Spinal cord (tissue), 9 donors: ENCODE measurements at regions not wholly inside any gene's neighbourhood (a gene's known extent, or its start where the extent isn't known, plus 50 kb on each side); places are given as distances from the start of the nearest gene placed in this dataset.
"Not testable (repeated sequence)": the region's sequence is repeated elsewhere in the genome, so short reads cannot be mapped to it uniquely, and the experiment has no call there.

ENCODE experiments used
- DNase-seq, 6 donors: peaks; one replicate each; pipeline versions ENCODE4 v3.0.0 to v3.0.0-alpha.2; 2013 to 2015; ENCODE audit warnings: low spot score in 6 of 6, low read depth in 4 of 6
- H3K27ac ChIP-seq: one replicate; pipeline ENCODE4 v1.5.1; 2013; ENCODE audit warnings: low read depth, low read length, control low read depth
- H3K27me3 ChIP-seq: one replicate; pipeline ENCODE4 v1.6.1; 2013; ENCODE audit warnings: low read length; ENCODE audit not compliant: control insufficient read depth, insufficient read depth
- H3K36me3 ChIP-seq: one replicate; pipeline ENCODE4 v1.6.1; 2013; ENCODE audit warnings: low read length; ENCODE audit not compliant: control insufficient read depth, insufficient read depth
- H3K4me1 ChIP-seq: one replicate; pipeline ENCODE4 v1.6.1; 2013; ENCODE audit warnings: low read length; ENCODE audit not compliant: control insufficient read depth, insufficient read depth
- H3K4me3 ChIP-seq: one replicate; pipeline ENCODE4 v1.5.1; 2013; ENCODE audit warnings: low read depth, low read length, control low read depth
- H3K9me3 ChIP-seq: one replicate; pipeline ENCODE4 v1.6.1; 2013; ENCODE audit warnings: low read length; ENCODE audit not compliant: control insufficient read depth, insufficient read depth
- WGBS: methylation state at CpG from one replicate; pipeline ENCODE4 v1.1.5; 2013; ENCODE audit warnings: missing lambda C conversion rate; ENCODE audit not compliant: insufficient coverage; 5-methylcytosine and 5-hydroxymethylcytosine counted together
- donor health status: healthy.

- not testable (repeated sequence) for H3K4me3 ChIP-seq, H3K4me1 ChIP-seq, DNase-seq, H3K9me3 ChIP-seq, H3K27me3 ChIP-seq, H3K27ac ChIP-seq
- WGBS = 66% methylated on average over 5 of the region's 12 CpGs
- H3K36me3 ChIP-seq = peaks cover 21% of the 10 kb centered on the region
These were observed 126.3 kb downstream of the LRRC37A3 start for GRCh38 chr17:64792793-64793575.

- H3K36me3 ChIP-seq = peaks cover 21% of the 10 kb centered on the region
- H3K27ac ChIP-seq, H3K27me3 ChIP-seq, DNase-seq, H3K4me3 ChIP-seq, H3K4me1 ChIP-seq, H3K9me3 ChIP-seq: not testable (repeated sequence)
- WGBS = 91% methylated on average over 6 of the region's 12 CpGs
These were observed 127.0 kb downstream of the LRRC37A3 start for GRCh38 chr17:64792276-64792675.

- not testable (repeated sequence) for H3K4me1 ChIP-seq, H3K4me3 ChIP-seq, H3K9me3 ChIP-seq, H3K27ac ChIP-seq, H3K27me3 ChIP-seq, DNase-seq
- H3K36me3 ChIP-seq = peaks cover 26% of the 10 kb centered on the region
- 90% methylated on average over 2 of the region's 5 CpGs for WGBS
These were observed 127.6 kb downstream of the LRRC37A3 start for GRCh38 chr17:64791691-64792090.

- peaks cover 30% of the 10 kb centered on the region for H3K36me3 ChIP-seq
- WGBS = 97% methylated on average over 6 of the region's 12 CpGs
- not testable (repeated sequence) for H3K4me1 ChIP-seq, H3K27ac ChIP-seq, H3K9me3 ChIP-seq, H3K4me3 ChIP-seq, DNase-seq, H3K27me3 ChIP-seq
These were observed 128.1 kb downstream of the LRRC37A3 start for GRCh38 chr17:64791226-64791625.

GRCh38 chr17:64790690-64791089 is 128.6 kb upstream of the SMURF2 start:
- H3K4me1 ChIP-seq, H3K27ac ChIP-seq, H3K9me3 ChIP-seq, H3K4me3 ChIP-seq, H3K27me3 ChIP-seq, DNase-seq: not testable (repeated sequence)
- H3K36me3 ChIP-seq = peaks cover 36% of the 10 kb centered on the region
- WGBS = 81% methylated on average over 3 of the region's 5 CpGs

- H3K9me3 ChIP-seq, DNase-seq, H3K27me3 ChIP-seq, H3K4me1 ChIP-seq, H3K27ac ChIP-seq, H3K4me3 ChIP-seq: not testable (repeated sequence)
- WGBS = 100% methylated on average over 4 of the region's 5 CpGs
- H3K36me3 ChIP-seq = peaks cover 41% of the 10 kb centered on the region
These were observed 128.1 kb upstream of the SMURF2 start for GRCh38 chr17:64790193-64790592.

- WGBS = 100% methylated on average over 2 of the region's 8 CpGs
- not testable (repeated sequence) for H3K27me3 ChIP-seq, H3K27ac ChIP-seq, H3K4me1 ChIP-seq, DNase-seq, H3K9me3 ChIP-seq, H3K4me3 ChIP-seq
- peaks cover 52% of the 10 kb centered on the region for H3K36me3 ChIP-seq
These were observed 126.9 kb upstream of the SMURF2 start for GRCh38 chr17:64789061-64789445.

GRCh38 chr17:64788286-64789060 is 126.4 kb upstream of the SMURF2 start:
- Histone ChIP-seq H3K4me1 (no peaks in the 10 kb centered on the region), H3K4me3 (no peak overlapping the region), H3K36me3 (peaks cover 58% of the 10 kb centered on the region), H3K9me3 (no peaks in the 10 kb centered on the region), H3K27ac (no peak overlapping the region), H3K27me3 (peaks cover 7% of the 10 kb centered on the region)
- DNase-seq = no peak
- 77% methylated on average over 5 of the region's 10 CpGs for WGBS

GRCh38 chr17:64787921-64788271 is 125.8 kb upstream of the SMURF2 start:
- Histone ChIP-seq H3K27me3 (peaks cover 12% of the 10 kb centered on the region), H3K9me3 (no peaks in the 10 kb centered on the region), H3K36me3 (peaks cover 63% of the 10 kb centered on the region), H3K4me1 (no peaks in the 10 kb centered on the region), H3K4me3 (no peak overlapping the region), H3K27ac (no peak overlapping the region)
- DNase-seq = no peak
- WGBS = 82% methylated on average over 8 of the region's 8 CpGs
